IMR-90 (cell line): ENCODE measurements at regions not wholly inside any gene's neighbourhood (a gene's known extent, or its start where the extent isn't known, plus 50 kb on each side); places are given as distances from the start of the nearest gene placed in this dataset.

Experiments
- ATAC-seq: fragments of 200-7000 bp; cut with Tn5 transposase; 2 replicates; pipeline ENCODE4 v1.9.1; 2020; ENCODE audit warnings: low read depth, mild to moderate bottlenecking, moderate library complexity
- BruUV-seq: library from RNA; stranded (reverse); fragments of 400-500 nt; replicated peaks from 2 replicates; lab custom pipeline; 2021; lab: Mats Ljungman, UMichigan
- CTCF ChIA-PET: fragments of 300-600 bp; formaldehyde crosslinking; extraction: SDS; loops from one replicate; lab custom pipeline; 2021; ENCODE audit warnings: antibody characterized with exemption; lab: Yijun Ruan, JAX
- POLR2A ChIA-PET: fragments of 300-600 bp; sonication (Branson Sonifier 250); formaldehyde crosslinking; loops from one replicate; lab custom pipeline; 2022; ENCODE audit warnings: antibody characterized with exemption; ENCODE audit not compliant: unreplicated experiment; lab: Charles Lee
- DNase-seq: peaks from one replicate; pipeline ENCODE4 v3.0.0; 2013
- H2AFZ ChIP-seq: replicated peaks from 2 replicates; pipeline ENCODE3; 2013; ENCODE audit warnings: low read length, mild to moderate bottlenecking; ENCODE audit not compliant: poor library complexity
- H2AK5ac ChIP-seq: 2 replicates; pipeline ENCODE4 v1.6.1; 2013; ENCODE audit warnings: low read depth, low read length, inconsistent platforms
- H2AK9ac ChIP-seq: replicated peaks from 2 replicates; pipeline ENCODE3; 2013; ENCODE audit warnings: mild to moderate bottlenecking, low read depth, low read length, moderate library complexity; ENCODE audit not compliant: poor library complexity
- H2BK120ac ChIP-seq: 2 replicates; pipeline ENCODE4 v1.6.1; 2013; ENCODE audit warnings: low read depth, low read length, inconsistent platforms
- H2BK15ac ChIP-seq: 3 replicates; pipeline ENCODE4 v1.6.1; 2013; ENCODE audit warnings: low read depth, low read length, inconsistent platforms
- H2BK20ac ChIP-seq: 2 replicates; pipeline ENCODE4 v1.6.1; 2013; ENCODE audit warnings: low read depth, mild to moderate bottlenecking, inconsistent platforms, low read length, moderate library complexity
- H2BK5ac ChIP-seq: 2 replicates; pipeline ENCODE4 v1.6.1; 2013; ENCODE audit warnings: mild to moderate bottlenecking, low read depth, low read length, inconsistent platforms; ENCODE audit not compliant: poor library complexity, severe bottlenecking
- H3K14ac ChIP-seq: replicated peaks from 2 replicates; pipeline ENCODE4 v1.6.1; 2013; ENCODE audit warnings: low read depth, low read length, inconsistent platforms
- H3K18ac ChIP-seq: 2 replicates; pipeline ENCODE4 v1.6.1; 2013; ENCODE audit warnings: low read depth, low read length, control low read depth
- H3K23ac ChIP-seq: 2 replicates; pipeline ENCODE4 v1.6.1; 2013; ENCODE audit warnings: low read depth, low read length, inconsistent platforms
- H3K27ac ChIP-seq: 2 replicates; pipeline ENCODE4 v1.5.1; 2013; ENCODE audit warnings: mild to moderate bottlenecking, control low read depth, low read length; ENCODE audit not compliant: insufficient read depth
- H3K27me3 ChIP-seq: 2 replicates; pipeline ENCODE4 v1.6.1; 2013; ENCODE audit warnings: low read length; ENCODE audit not compliant: control insufficient read depth, insufficient read depth
- H3K36me3 ChIP-seq: 2 replicates; pipeline ENCODE4 v1.6.1; 2013; ENCODE audit warnings: low read length, mixed read lengths; ENCODE audit not compliant: control insufficient read depth, insufficient read depth
- H3K4ac ChIP-seq: 2 replicates; pipeline ENCODE4 v1.6.1; 2013; ENCODE audit warnings: low read depth, low read length, inconsistent platforms
- H3K4me1 ChIP-seq: 2 replicates; pipeline ENCODE4 v1.6.1; 2013; ENCODE audit warnings: low read length, mixed read lengths; ENCODE audit not compliant: control insufficient read depth, insufficient read depth
- H3K4me2 ChIP-seq: 2 replicates; pipeline ENCODE4 v1.6.1; 2013; ENCODE audit warnings: low read depth, mild to moderate bottlenecking, control low read depth, low read length, moderate library complexity
- H3K4me3 ChIP-seq: 2 replicates; pipeline ENCODE4 v1.5.1; 2013; ENCODE audit warnings: low read depth, mild to moderate bottlenecking, control low read depth, low read length, moderate library complexity; ENCODE audit not compliant: insufficient read depth
- H3K56ac ChIP-seq: 2 replicates; pipeline ENCODE4 v1.6.1; 2013; ENCODE audit warnings: low read length, inconsistent platforms; ENCODE audit not compliant: insufficient read depth; ENCODE audit errors: extremely low read depth
- H3K79me1 ChIP-seq, 2 experiments: 2 replicates each; pipeline ENCODE4 v1.6.1; 2013; ENCODE audit warnings: low read length in 2 of 2, inconsistent platforms in 1 of 2, low read depth in 1 of 2
- H3K9ac ChIP-seq: 2 replicates; pipeline ENCODE4 v1.6.1; 2013; ENCODE audit warnings: low read depth, low read length, control low read depth
- H3K9me1 ChIP-seq: 2 replicates; pipeline ENCODE4 v1.6.1; 2013; ENCODE audit warnings: low read length, inconsistent platforms; ENCODE audit not compliant: insufficient read depth
- H3K9me3 ChIP-seq: 2 replicates; pipeline ENCODE4 v1.6.1; 2013; ENCODE audit warnings: low read length; ENCODE audit not compliant: control insufficient read depth, insufficient read depth
- H4K20me1 ChIP-seq: 2 replicates; pipeline ENCODE4 v1.6.1; 2013; ENCODE audit warnings: low read length, inconsistent platforms; ENCODE audit not compliant: insufficient read depth
- H4K5ac ChIP-seq: 2 replicates; pipeline ENCODE4 v1.6.1; 2013; ENCODE audit warnings: mild to moderate bottlenecking, low read depth, low read length, control low read depth
- H4K8ac ChIP-seq, 2 experiments: 2 replicates each; pipeline ENCODE4 v1.6.1; 2013; ENCODE audit warnings: low read depth in 2 of 2, low read length in 2 of 2, control low read depth in 1 of 2, inconsistent platforms in 1 of 2
- H4K91ac ChIP-seq: 2 replicates; pipeline ENCODE4 v1.6.1; 2013; ENCODE audit warnings: low read depth, low read length, inconsistent platforms; ENCODE audit not compliant: insufficient read depth
- BHLHE40 ChIP-seq: fragments of 150-350 bp; IDR thresholded peaks from 2 replicates; pipeline ENCODE4 v1.6.1; 2016; ENCODE audit warnings: mild to moderate bottlenecking, low read depth, low read length
- CHD1 ChIP-seq: IDR thresholded peaks from 2 replicates; pipeline ENCODE4 v1.6.1; 2012; ENCODE audit warnings: low read depth, low read length, improper control_type of control experiment
- MAZ ChIP-seq: IDR thresholded peaks from 2 replicates; pipeline ENCODE4 v1.6.1; 2012; ENCODE audit warnings: low read depth, mild to moderate bottlenecking, low read length, improper control_type of control experiment, moderate library complexity, borderline replicate concordance
- NFE2L2 ChIP-seq: fragments of 150-350 bp; IDR thresholded peaks from 2 replicates; pipeline ENCODE4 v1.6.1; 2016; ENCODE audit warnings: low read depth, mild to moderate bottlenecking, low read length
- RCOR1 ChIP-seq: IDR thresholded peaks from 2 replicates; pipeline ENCODE4 v1.6.1; 2012; ENCODE audit warnings: mild to moderate bottlenecking, low read length, improper control_type of control experiment; ENCODE audit not compliant: insufficient replicate concordance
- WGBS, 2 experiments: methylation state at CpG; one replicate each; pipeline versions ENCODE4 v1.1.5 to v1.1.7; 2013; ENCODE audit warnings: missing lambda C conversion rate in 2 of 2; ENCODE audit not compliant: insufficient read length in 1 of 2; ENCODE audit errors: extremely low coverage in 2 of 2; 5-methylcytosine and 5-hydroxymethylcytosine counted together
- dilution Hi-C: fragments of 300-500 bp; cut with HindIII; formaldehyde crosslinking; loops from one replicate; pipeline ENCODE4 v1.14.3; 2018; ENCODE audit warnings: low sequenced_read_pairs; ENCODE audit not compliant: unreplicated experiment
- in situ Hi-C: fragments of 300-500 bp; cut with MboI; formaldehyde crosslinking; loops from 3 replicates; pipeline ENCODE4 v1.14.3; 2019; ENCODE audit warnings: low sequenced_read_pairs, inconsistent platforms, mixed read lengths
- intact Hi-C: fragments of 100-400 bp; cut with micrococcal nuclease; formaldehyde crosslinking; loops from 2 replicates; pipeline ENCODE4 v1.10.0; 2022
- TF ChIP-seq, protein P1 (sequence below): fragments of 150-350 bp; IDR thresholded peaks from 2 replicates; pipeline ENCODE4 v1.6.1; 2017; ENCODE audit warnings: mild to moderate bottlenecking, antibody characterized with exemption, low read length, low read depth
- TF ChIP-seq, protein P2 (sequence below): fragments of 150-350 bp; IDR thresholded peaks from 2 replicates; pipeline ENCODE4 v1.6.1; 2016; ENCODE audit warnings: low read depth, mild to moderate bottlenecking, low read length, moderate library complexity, borderline replicate concordance
- TF ChIP-seq, protein P3 (sequence below): conservative IDR thresholded peaks from 2 replicates; pipeline ENCODE4 v1.5.1; 2012; ENCODE audit warnings: mild to moderate bottlenecking, low read depth, low read length, improper control_type of control experiment

DNA sequence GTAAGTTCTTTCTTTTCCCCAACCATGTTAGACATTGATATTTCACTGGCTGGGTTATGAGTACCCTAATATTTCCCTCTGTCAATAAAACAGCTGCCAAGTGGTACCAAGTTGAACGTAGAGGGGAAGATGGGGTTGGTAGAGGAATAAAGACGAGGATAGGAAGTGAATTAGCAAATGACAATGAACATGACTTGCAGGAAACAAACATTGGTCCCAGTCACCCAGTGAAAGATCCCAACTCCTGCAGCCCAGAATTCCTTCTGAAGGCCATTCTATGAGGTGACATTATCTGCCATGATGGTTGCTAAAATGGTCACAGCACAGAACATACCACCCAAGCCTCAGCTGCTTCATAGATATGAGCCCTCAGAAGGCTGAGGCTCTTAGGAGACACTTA, 159.0 kb upstream of the CTNNB1 start:
- POLR2A ChIA-PET = no interaction called here
- Histone ChIP-seq H2AK9ac (no peak overlapping the region), H2BK20ac (no peak overlapping the region), H3K56ac (no peak overlapping the region), H3K18ac (no peak overlapping the region), H3K9me1 (no peaks in the 10 kb centered on the region), H3K36me3 (no peaks in the 10 kb centered on the region), H2BK120ac (no peak overlapping the region), H4K91ac (no peak overlapping the region), H3K9ac (no peak overlapping the region), H3K27me3 (no peaks in the 10 kb centered on the region), H4K20me1 (no peaks in the 10 kb centered on the region), H3K27ac (no peak overlapping the region), H4K8ac (no peak overlapping the region), H3K14ac (no peak overlapping the region), H3K79me1 (no peaks in the 10 kb centered on the region), H3K4me3 (no peak overlapping the region), H2BK5ac (no peak overlapping the region), H2AK5ac (no peak overlapping the region), H2BK15ac (no peak overlapping the region), H3K4me1 (no peaks in the 10 kb centered on the region), H3K4me2 (no peak overlapping the region), H3K4ac (no peak overlapping the region), H4K5ac (no peak overlapping the region), H3K9me3 (no peaks in the 10 kb centered on the region), H2AFZ (no peak overlapping the region), H3K23ac (no peak overlapping the region)
- in situ Hi-C loops = no loop called here
- TF ChIP-seq, protein P1, sequence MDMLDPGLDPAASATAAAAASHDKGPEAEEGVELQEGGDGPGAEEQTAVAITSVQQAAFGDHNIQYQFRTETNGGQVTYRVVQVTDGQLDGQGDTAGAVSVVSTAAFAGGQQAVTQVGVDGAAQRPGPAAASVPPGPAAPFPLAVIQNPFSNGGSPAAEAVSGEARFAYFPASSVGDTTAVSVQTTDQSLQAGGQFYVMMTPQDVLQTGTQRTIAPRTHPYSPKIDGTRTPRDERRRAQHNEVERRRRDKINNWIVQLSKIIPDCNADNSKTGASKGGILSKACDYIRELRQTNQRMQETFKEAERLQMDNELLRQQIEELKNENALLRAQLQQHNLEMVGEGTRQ = no peak
- no peak for TF ChIP-seq CHD1
- no peak for TF ChIP-seq MAZ
- no peak for TF ChIP-seq RCOR1
- TF ChIP-seq NFE2L2 = no peak
- TF ChIP-seq BHLHE40 = no peak
- TF ChIP-seq, protein P2, sequence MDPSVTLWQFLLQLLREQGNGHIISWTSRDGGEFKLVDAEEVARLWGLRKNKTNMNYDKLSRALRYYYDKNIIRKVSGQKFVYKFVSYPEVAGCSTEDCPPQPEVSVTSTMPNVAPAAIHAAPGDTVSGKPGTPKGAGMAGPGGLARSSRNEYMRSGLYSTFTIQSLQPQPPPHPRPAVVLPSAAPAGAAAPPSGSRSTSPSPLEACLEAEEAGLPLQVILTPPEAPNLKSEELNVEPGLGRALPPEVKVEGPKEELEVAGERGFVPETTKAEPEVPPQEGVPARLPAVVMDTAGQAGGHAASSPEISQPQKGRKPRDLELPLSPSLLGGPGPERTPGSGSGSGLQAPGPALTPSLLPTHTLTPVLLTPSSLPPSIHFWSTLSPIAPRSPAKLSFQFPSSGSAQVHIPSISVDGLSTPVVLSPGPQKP = no peak
- TF ChIP-seq, protein P3, sequence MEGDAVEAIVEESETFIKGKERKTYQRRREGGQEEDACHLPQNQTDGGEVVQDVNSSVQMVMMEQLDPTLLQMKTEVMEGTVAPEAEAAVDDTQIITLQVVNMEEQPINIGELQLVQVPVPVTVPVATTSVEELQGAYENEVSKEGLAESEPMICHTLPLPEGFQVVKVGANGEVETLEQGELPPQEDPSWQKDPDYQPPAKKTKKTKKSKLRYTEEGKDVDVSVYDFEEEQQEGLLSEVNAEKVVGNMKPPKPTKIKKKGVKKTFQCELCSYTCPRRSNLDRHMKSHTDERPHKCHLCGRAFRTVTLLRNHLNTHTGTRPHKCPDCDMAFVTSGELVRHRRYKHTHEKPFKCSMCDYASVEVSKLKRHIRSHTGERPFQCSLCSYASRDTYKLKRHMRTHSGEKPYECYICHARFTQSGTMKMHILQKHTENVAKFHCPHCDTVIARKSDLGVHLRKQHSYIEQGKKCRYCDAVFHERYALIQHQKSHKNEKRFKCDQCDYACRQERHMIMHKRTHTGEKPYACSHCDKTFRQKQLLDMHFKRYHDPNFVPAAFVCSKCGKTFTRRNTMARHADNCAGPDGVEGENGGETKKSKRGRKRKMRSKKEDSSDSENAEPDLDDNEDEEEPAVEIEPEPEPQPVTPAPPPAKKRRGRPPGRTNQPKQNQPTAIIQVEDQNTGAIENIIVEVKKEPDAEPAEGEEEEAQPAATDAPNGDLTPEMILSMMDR = no peak
- intact Hi-C loops = no loop called here
- no peak for ATAC-seq
- dilution Hi-C loops = no loop called here
- CTCF ChIA-PET = no interaction called here
- BruUV-seq = no TSS peak
- WGBS, 2 experiments = no CpG with 5 or more reads among the region's 2 CpGs
- DNase-seq = no peak
